ENCODE measurements at regions not wholly inside any gene's neighbourhood (a gene's known extent, or its start where the extent isn't known, plus 50 kb on each side); places are given as distances from the start of the nearest gene placed in this dataset.
"Not testable (repeated sequence)": the region's sequence is repeated elsewhere in the genome, so short reads cannot be mapped to it uniquely, and the experiment has no call there.

DNA sequence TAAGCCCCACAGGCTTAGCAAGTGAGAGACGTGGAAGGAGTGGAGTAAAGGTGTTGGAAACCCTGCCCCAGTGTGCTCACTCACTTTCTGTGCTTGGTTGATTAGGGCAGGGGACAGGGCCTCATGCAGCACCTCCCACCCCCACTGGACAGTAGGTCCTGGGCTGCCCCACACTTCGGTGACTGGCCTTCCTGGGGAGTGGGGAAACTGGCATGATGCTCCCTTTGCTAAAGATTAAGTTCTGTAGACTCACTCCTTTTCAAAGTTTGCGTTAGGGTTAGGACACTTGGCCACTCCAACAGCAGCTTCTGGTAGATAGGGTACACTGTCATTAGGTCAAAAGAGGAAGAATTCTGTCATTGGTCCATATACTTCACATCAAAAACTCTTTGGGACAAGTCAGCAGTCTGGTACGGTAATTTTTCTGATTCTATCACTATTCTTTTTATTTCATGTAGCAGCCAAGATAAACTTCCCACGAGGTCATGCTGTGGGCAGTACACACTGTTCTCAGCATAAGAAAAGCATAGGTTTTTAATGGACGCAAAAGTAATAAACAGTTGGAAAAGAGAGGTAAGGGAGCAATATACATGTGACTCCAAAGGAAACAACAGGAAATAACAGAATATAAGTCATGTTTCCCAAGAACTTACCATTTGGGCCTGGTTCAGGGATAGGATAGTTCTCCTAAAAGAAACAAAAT lies 106.6 kb upstream of the TERB2 start:
- WGBS (ENCODE audit: insufficient coverage): 89% methylated on average over 5 of the region's 6 CpGs
- H3K4me1 Mint-ChIP-seq; H3K4me1 ChIP-seq (ENCODE audit: control insufficient read depth, insufficient read depth, low read length); H3K4me3 ChIP-seq (ENCODE audit: low read length); H3K9me3 Mint-ChIP-seq; H3K27me3 ChIP-seq (ENCODE audit: control insufficient read depth, insufficient read depth, low read length); H3K27me3 Mint-ChIP-seq (ENCODE audit: low read depth in 2 of 2); H3K36me3 Mint-ChIP-seq; H3K27ac ChIP-seq (ENCODE audit: low read length); H3K36me3 ChIP-seq (ENCODE audit: control insufficient read depth, insufficient read depth, low read length); DNase-seq; intact Hi-C loops (cut with micrococcal nuclease); H3K9me3 ChIP-seq (ENCODE audit: control insufficient read depth, insufficient read depth, low read length); H3K27ac Mint-ChIP-seq; H3K4me3 Mint-ChIP-seq; ATAC-seq: not testable (repeated sequence)

GRCh38 chr15:44853304-44853950 lies 103.1 kb upstream of the TERB2 start:
- H3K27ac ChIP-seq (ENCODE audit: low read length); H3K36me3 Mint-ChIP-seq; H3K9me3 ChIP-seq (ENCODE audit: control insufficient read depth, insufficient read depth, low read length); H3K9me3 Mint-ChIP-seq; H3K4me3 ChIP-seq (ENCODE audit: low read length); H3K4me1 ChIP-seq (ENCODE audit: control insufficient read depth, insufficient read depth, low read length); H3K27me3 Mint-ChIP-seq (ENCODE audit: low read depth in 2 of 2); H3K27ac Mint-ChIP-seq; H3K27me3 ChIP-seq (ENCODE audit: control insufficient read depth, insufficient read depth, low read length); H3K4me1 Mint-ChIP-seq; H3K36me3 ChIP-seq (ENCODE audit: control insufficient read depth, insufficient read depth, low read length): not testable (repeated sequence)
- H3K4me3 Mint-ChIP-seq: peak overlapping the region; percentile 22
- TF ChIP-seq CTCF (IDR thresholded peaks at IDR 0.05): peak; percentile 66
- 39% methylated on average over 4 of the region's 4 CpGs for WGBS (ENCODE audit: insufficient coverage)
- ATAC-seq: peak; percentile 72 to 97 (median 90)
- DNase-seq: peak; percentile 37 to 81
- intact Hi-C loops (cut with micrococcal nuclease): loop anchor here (2.0 kb wide), 1 partner anchor 183 kb away; no protein-coding TSS in a partner anchor

- H3K27ac ChIP-seq (ENCODE audit: low read length); H3K9me3 Mint-ChIP-seq; H3K27ac Mint-ChIP-seq; ATAC-seq; intact Hi-C loops (cut with micrococcal nuclease); H3K27me3 Mint-ChIP-seq (ENCODE audit: low read depth in 2 of 2); H3K4me3 Mint-ChIP-seq; H3K4me1 ChIP-seq (ENCODE audit: control insufficient read depth, insufficient read depth, low read length); H3K4me3 ChIP-seq (ENCODE audit: low read length); H3K9me3 ChIP-seq (ENCODE audit: control insufficient read depth, insufficient read depth, low read length); DNase-seq; H3K27me3 ChIP-seq (ENCODE audit: control insufficient read depth, insufficient read depth, low read length); H3K36me3 Mint-ChIP-seq; H3K4me1 Mint-ChIP-seq; H3K36me3 ChIP-seq (ENCODE audit: control insufficient read depth, insufficient read depth, low read length): not testable (repeated sequence)
- no CpG with 5 or more reads among the region's 4 CpGs for WGBS (ENCODE audit: insufficient coverage)
Measured at GRCh38 chr15:44854696-44855095, 101.8 kb upstream of the TERB2 start.

DNA sequence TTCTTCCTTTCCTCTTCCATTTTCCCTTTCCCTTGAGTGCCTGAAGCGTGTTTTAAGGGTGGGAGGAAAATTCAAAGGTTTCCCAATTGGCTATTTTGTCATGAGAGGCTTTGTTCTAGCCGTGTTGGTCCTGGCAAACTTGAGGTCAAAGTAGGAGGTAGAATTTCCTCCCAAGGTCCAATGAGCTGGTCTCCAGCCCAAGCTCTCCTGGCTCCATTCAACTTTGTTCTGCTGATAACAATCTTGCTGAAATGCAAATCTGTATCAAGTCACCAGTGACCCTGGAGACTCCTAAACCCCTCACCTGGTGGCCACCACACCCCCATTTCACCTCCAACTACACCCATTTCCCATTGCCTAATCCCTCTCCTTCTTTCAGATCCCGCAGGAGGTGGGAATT lies 100.2 kb upstream of the TERB2 start:
- H3K27me3 ChIP-seq (ENCODE audit: control insufficient read depth, insufficient read depth, low read length); H3K27ac ChIP-seq (ENCODE audit: low read length); H3K4me1 Mint-ChIP-seq; H3K36me3 ChIP-seq (ENCODE audit: control insufficient read depth, insufficient read depth, low read length); H3K9me3 Mint-ChIP-seq; H3K27ac Mint-ChIP-seq; H3K9me3 ChIP-seq (ENCODE audit: control insufficient read depth, insufficient read depth, low read length); ATAC-seq; H3K27me3 Mint-ChIP-seq (ENCODE audit: low read depth in 2 of 2); H3K4me1 ChIP-seq (ENCODE audit: control insufficient read depth, insufficient read depth, low read length); intact Hi-C loops (cut with micrococcal nuclease); DNase-seq; H3K4me3 Mint-ChIP-seq; H3K36me3 Mint-ChIP-seq; H3K4me3 ChIP-seq (ENCODE audit: low read length): not testable (repeated sequence)
- WGBS (ENCODE audit: insufficient coverage): no CpG with 5 or more reads among the region's 3 CpGs

GRCh38 chr15:44857164-44857710 lies 99.2 kb upstream of the TERB2 start:
- H3K36me3 Mint-ChIP-seq; H3K4me3 ChIP-seq (ENCODE audit: low read length); intact Hi-C loops (cut with micrococcal nuclease); H3K9me3 ChIP-seq (ENCODE audit: control insufficient read depth, insufficient read depth, low read length); H3K27me3 Mint-ChIP-seq (ENCODE audit: low read depth in 2 of 2); H3K4me1 Mint-ChIP-seq; H3K36me3 ChIP-seq (ENCODE audit: control insufficient read depth, insufficient read depth, low read length); H3K4me3 Mint-ChIP-seq; H3K27me3 ChIP-seq (ENCODE audit: control insufficient read depth, insufficient read depth, low read length); DNase-seq; H3K27ac Mint-ChIP-seq; H3K4me1 ChIP-seq (ENCODE audit: control insufficient read depth, insufficient read depth, low read length); H3K27ac ChIP-seq (ENCODE audit: low read length); H3K9me3 Mint-ChIP-seq: not testable (repeated sequence)
- ATAC-seq: peak in 1 of 3 donors; percentile 45
- WGBS (ENCODE audit: insufficient coverage): no CpG with 5 or more reads among the region's 3 CpGs

DNA sequence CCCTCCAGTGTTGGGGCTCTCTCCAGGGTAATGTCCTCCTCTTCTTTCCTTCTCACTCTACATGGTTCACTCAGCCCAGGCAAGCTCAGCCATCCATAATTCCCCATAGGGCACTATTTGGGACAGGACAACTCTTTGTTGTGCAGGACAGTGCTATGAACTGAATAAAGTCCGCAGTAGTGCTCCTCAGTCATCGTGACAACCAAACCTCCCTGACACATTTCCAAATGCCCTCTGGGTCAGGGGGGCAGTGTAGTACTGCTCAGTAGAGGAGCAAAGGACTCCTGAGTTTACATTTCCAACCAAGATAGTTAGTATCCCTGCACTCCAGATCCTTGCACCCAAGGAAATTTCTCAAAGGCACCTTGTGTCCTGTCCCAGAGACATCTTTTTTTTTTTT lies 97.4 kb upstream of the TERB2 start:
- H3K27ac Mint-ChIP-seq; ATAC-seq; DNase-seq; H3K27me3 ChIP-seq (ENCODE audit: control insufficient read depth, insufficient read depth, low read length); H3K36me3 ChIP-seq (ENCODE audit: control insufficient read depth, insufficient read depth, low read length); H3K36me3 Mint-ChIP-seq; H3K9me3 Mint-ChIP-seq; H3K4me3 ChIP-seq (ENCODE audit: low read length); H3K4me1 Mint-ChIP-seq; H3K4me3 Mint-ChIP-seq; H3K9me3 ChIP-seq (ENCODE audit: control insufficient read depth, insufficient read depth, low read length); H3K27ac ChIP-seq (ENCODE audit: low read length); intact Hi-C loops (cut with micrococcal nuclease); H3K27me3 Mint-ChIP-seq (ENCODE audit: low read depth in 2 of 2); H3K4me1 ChIP-seq (ENCODE audit: control insufficient read depth, insufficient read depth, low read length): not testable (repeated sequence)
- 100% methylated on average over 2 of the region's 2 CpGs for WGBS (ENCODE audit: insufficient coverage)

DNA sequence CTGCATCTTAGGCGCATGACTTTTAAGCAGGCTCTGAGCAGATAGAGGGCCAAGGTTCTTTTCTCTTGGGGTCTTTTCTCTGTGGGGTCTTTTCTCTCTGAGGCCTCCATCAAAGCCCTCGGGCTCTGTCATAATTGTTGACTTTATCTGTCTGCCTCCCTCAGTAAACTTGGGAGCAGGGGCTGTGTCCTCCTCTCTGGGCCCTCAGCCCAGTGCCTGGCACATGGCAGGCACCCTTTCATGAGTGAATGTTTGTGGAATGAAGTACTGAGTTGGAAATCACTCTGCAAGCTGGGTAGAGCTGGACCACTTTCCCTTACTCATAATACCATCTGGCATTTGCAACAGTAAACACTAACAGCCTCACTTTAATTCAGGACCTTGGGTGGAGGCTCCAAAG lies 96.3 kb upstream of the TERB2 start:
- H3K9me3 ChIP-seq (ENCODE audit: control insufficient read depth, insufficient read depth, low read length); ATAC-seq; H3K36me3 ChIP-seq (ENCODE audit: control insufficient read depth, insufficient read depth, low read length); H3K27ac Mint-ChIP-seq; H3K27ac ChIP-seq (ENCODE audit: low read length); H3K9me3 Mint-ChIP-seq; H3K27me3 ChIP-seq (ENCODE audit: control insufficient read depth, insufficient read depth, low read length); H3K4me1 ChIP-seq (ENCODE audit: control insufficient read depth, insufficient read depth, low read length); H3K36me3 Mint-ChIP-seq; H3K4me1 Mint-ChIP-seq; intact Hi-C loops (cut with micrococcal nuclease); H3K27me3 Mint-ChIP-seq (ENCODE audit: low read depth in 2 of 2); H3K4me3 Mint-ChIP-seq; DNase-seq; H3K4me3 ChIP-seq (ENCODE audit: low read length): not testable (repeated sequence)
- WGBS (ENCODE audit: insufficient coverage): 89% methylated on average over 1 of the region's 2 CpGs

All from natural killer cell (primary cell).